ENCODE measurements at regions not wholly inside any gene's neighbourhood (a gene's known extent, or its start where the extent isn't known, plus 50 kb on each side); places are given as distances from the start of the nearest gene placed in this dataset.

GRCh38 chr15:95407534-95407933, 923.0 kb upstream of the NR2F2 start:
- TF ChIP-seq EZH2 (optimal IDR thresholded peaks at IDR 0.05; ENCODE audit: low read depth, low read length): no peak
- no peak for TF ChIP-seq CTCF (IDR thresholded peaks at IDR 0.05; ENCODE audit: low read length)
- TF ChIP-seq EZH2phosphoT487 (IDR thresholded peaks at IDR 0.05; ENCODE audit: low read length): no peak

All from MM.1S (cell line).